ENCODE measurements at regions not wholly inside any gene's neighbourhood (a gene's known extent, or its start where the extent isn't known, plus 50 kb on each side); places are given as distances from the start of the nearest gene placed in this dataset.

DNA sequence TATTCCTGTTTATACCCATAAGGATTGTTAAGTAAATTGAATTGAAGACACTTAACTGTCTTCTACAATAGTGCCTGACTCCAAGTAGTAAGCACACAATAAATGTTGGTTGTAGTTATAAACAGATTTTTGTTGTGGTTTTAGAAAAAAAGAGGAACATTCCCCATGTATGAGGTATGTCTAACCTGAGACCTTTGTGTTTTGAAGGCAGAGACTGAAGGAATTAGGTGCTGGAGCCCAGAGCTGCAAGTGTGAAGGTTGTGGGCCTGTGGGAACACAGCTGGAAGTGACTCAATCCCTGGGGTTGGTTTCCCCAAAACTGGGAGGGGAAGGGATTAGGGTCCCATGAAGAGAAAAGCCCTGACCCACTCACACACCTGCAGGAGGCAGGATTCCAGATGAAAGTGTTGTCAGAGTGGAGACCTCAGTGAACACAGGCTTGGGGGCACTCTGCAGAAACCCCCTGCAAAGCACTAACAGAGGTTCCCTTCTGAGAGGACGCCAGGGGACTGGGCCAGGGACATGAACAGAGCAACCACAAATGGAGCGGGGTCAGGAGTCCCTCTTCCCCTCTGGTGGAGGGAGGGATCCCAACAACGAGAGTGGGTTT lies 265.1 kb upstream of the KLF14 start:
- ATAC-seq (ENCODE audit: low FRiP score in 2 of 2) (no peak), DNase-seq (no peak)
- peaks cover 0 to 7% (median 2%) of the 10 kb centered on the region in 4 donors for H3K9me3 ChIP-seq
- 66 to 80% methylated on average over 1 to 3 of the region's 3 CpGs for WGBS, 2 donors
- H3K4me3 ChIP-seq, result no peak overlapping the region
- peaks cover 0 to 43% (median 0%) of the 10 kb centered on the region in 4 donors for H3K36me3 ChIP-seq
- peak overlapping the region in 3 of 4 donors; percentile 4 to 51 (median 23) for H3K27ac ChIP-seq
- no peaks in the 10 kb centered on the region for H3K27me3 ChIP-seq
- TF ChIP-seq POLR2AphosphoS5 (IDR thresholded peaks at IDR 0.05), result no peak
- no peak for TF ChIP-seq POLR2A (IDR thresholded peaks at IDR 0.05)
- TF ChIP-seq, protein P1, sequence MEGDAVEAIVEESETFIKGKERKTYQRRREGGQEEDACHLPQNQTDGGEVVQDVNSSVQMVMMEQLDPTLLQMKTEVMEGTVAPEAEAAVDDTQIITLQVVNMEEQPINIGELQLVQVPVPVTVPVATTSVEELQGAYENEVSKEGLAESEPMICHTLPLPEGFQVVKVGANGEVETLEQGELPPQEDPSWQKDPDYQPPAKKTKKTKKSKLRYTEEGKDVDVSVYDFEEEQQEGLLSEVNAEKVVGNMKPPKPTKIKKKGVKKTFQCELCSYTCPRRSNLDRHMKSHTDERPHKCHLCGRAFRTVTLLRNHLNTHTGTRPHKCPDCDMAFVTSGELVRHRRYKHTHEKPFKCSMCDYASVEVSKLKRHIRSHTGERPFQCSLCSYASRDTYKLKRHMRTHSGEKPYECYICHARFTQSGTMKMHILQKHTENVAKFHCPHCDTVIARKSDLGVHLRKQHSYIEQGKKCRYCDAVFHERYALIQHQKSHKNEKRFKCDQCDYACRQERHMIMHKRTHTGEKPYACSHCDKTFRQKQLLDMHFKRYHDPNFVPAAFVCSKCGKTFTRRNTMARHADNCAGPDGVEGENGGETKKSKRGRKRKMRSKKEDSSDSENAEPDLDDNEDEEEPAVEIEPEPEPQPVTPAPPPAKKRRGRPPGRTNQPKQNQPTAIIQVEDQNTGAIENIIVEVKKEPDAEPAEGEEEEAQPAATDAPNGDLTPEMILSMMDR (IDR thresholded peaks at IDR 0.05), result no peak
- no peak for TF ChIP-seq EP300 (IDR thresholded peaks at IDR 0.05)
- peaks cover 49 to 70% (median 59%) of the 10 kb centered on the region in 4 donors for H3K4me1 ChIP-seq

DNA sequence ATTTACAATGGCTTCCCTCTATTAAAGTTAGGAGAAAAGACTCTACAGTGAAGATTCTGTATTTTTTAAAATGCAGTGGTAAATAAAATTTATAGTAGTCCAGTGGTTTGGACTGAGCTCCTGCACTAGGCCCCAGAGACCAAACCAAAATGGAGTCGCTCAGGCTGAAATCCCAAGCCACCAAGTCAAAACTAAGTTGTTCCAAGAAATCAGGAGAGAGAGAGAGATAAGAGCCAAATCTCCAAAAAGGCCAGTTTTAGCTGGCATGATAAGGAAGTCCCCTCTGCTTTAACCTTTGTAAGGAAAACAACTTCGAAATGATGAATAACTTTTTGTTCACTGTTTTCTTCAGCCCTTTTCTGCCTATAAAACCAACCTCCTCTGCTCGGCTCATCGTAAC lies 265.9 kb upstream of the KLF14 start:
- Histone ChIP-seq H3K36me3 (peaks cover 0 to 45% (median 0%) of the 10 kb centered on the region in 4 donors), H3K4me3 (no peak overlapping the region), H3K27me3 (no peaks in the 10 kb centered on the region), H3K9me3 (peaks cover 0 to 7% (median 2%) of the 10 kb centered on the region in 4 donors), H3K4me1 (peaks cover 41 to 61% (median 51%) of the 10 kb centered on the region in 4 donors), H3K27ac (peak overlapping the region in 2 of 4 donors; percentile 1 to 24)
- DNase-seq, result no peak
- 89 to 93% methylated on average over 4 of the region's 4 CpGs for WGBS, 2 donors
- TF ChIP-seq EP300 (IDR thresholded peaks at IDR 0.05), result no peak
- TF ChIP-seq POLR2A (IDR thresholded peaks at IDR 0.05), result no peak
- TF ChIP-seq, protein P1 (IDR thresholded peaks at IDR 0.05), result no peak
- no peak for TF ChIP-seq POLR2AphosphoS5 (IDR thresholded peaks at IDR 0.05)
- no peak for ATAC-seq (ENCODE audit: low FRiP score in 2 of 2)

DNA sequence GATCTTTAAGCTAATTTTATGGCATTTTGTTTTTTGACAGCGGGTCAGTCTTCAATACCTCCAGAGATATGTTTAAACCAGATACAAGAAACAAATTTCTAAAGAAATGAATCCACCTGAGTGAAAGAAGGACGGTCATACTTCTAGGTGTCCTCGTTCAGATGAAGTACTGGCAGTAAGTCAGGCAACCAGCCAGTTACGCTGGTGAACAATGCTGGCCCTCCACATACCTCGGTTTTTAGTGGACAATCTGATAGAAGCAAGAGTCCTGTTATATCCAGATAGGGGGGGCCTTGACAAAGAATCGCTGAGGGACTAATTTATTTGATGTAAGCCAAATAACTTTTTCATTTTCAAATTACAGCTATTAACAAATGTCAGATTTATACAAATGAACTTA lies 266.4 kb upstream of the KLF14 start:
- TF ChIP-seq POLR2A (IDR thresholded peaks at IDR 0.05) (no peak), POLR2AphosphoS5 (IDR thresholded peaks at IDR 0.05) (no peak), EP300 (IDR thresholded peaks at IDR 0.05) (no peak)
- TF ChIP-seq, protein P1 (IDR thresholded peaks at IDR 0.05), result no peak
- DNase-seq (no peak), ATAC-seq (ENCODE audit: low FRiP score in 2 of 2) (no peak)
- Histone ChIP-seq H3K9me3 (peaks cover 0 to 7% (median 2%) of the 10 kb centered on the region in 4 donors), H3K27ac (peak overlapping the region in 1 of 4 donors; percentile 1), H3K4me1 (peaks cover 36 to 57% (median 46%) of the 10 kb centered on the region in 4 donors), H3K36me3 (peaks cover 0 to 50% (median 0%) of the 10 kb centered on the region in 4 donors), H3K27me3 (no peaks in the 10 kb centered on the region), H3K4me3 (no peak overlapping the region)
- WGBS, 2 donors, result 71 to 74% methylated on average over 6 of the region's 6 CpGs

DNA sequence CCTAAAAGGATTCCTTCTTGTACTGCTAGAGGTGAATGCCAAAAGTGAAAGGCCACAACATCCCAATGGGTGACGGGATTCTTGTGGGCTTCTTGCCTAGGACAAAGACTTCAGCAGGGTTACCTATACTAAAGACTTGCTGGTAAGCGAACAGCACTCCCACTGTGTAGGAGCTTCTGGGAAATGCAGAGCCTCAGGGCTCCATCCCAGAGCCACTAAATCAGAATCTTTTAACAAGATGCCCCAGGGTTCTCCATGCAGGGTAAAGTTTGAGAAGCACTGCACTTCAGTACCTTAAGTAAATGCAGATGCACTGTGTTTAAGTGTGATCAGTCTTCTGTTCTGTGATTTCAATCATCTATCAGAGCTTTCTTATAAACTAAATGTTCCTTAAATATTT lies 266.9 kb upstream of the KLF14 start:
- Histone ChIP-seq H3K4me1 (peaks cover 31 to 52% (median 41%) of the 10 kb centered on the region in 4 donors), H3K36me3 (peaks cover 0 to 50% (median 0%) of the 10 kb centered on the region in 4 donors), H3K9me3 (peaks cover 0 to 7% (median 2%) of the 10 kb centered on the region in 4 donors), H3K4me3 (no peak overlapping the region), H3K27ac (no peak overlapping the region), H3K27me3 (no peaks in the 10 kb centered on the region)
- TF ChIP-seq POLR2A (IDR thresholded peaks at IDR 0.05) (no peak), EP300 (IDR thresholded peaks at IDR 0.05) (no peak), POLR2AphosphoS5 (IDR thresholded peaks at IDR 0.05) (no peak)
- TF ChIP-seq, protein P1 (IDR thresholded peaks at IDR 0.05), result no peak
- WGBS, 2 donors, result 50% methylated on average over 2 of the region's 2 CpGs
- no peak for DNase-seq
- no peak for ATAC-seq (ENCODE audit: low FRiP score in 2 of 2)

DNA sequence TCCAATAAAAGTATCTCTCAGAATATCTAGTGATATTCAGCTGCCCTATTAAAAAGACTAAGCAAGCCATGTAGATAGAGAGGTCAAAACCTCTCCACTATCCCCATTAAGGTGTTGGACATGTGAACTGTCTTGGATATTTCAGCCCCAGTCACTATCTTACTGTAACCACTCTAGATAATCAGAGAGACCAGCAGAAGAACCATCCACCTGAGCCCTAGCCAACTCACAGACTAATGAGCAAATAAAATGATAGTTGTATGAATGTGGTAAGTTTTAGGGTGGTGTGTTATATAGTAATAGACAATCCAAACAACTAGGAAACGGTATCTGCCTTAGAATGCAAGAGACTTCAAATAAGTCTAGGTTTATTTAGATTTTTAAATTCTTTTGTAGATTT lies 268.6 kb upstream of the KLF14 start:
- WGBS, 2 donors, result 96 to 97% methylated on average over 1 of the region's 1 CpG
- Histone ChIP-seq H3K4me1 (peaks cover 18 to 44% (median 33%) of the 10 kb centered on the region in 4 donors), H3K27ac (no peak overlapping the region), H3K4me3 (no peak overlapping the region), H3K27me3 (no peaks in the 10 kb centered on the region), H3K9me3 (peaks cover 0 to 7% (median 2%) of the 10 kb centered on the region in 4 donors), H3K36me3 (peaks cover 0 to 50% (median 0%) of the 10 kb centered on the region in 4 donors)
- TF ChIP-seq, protein P1 (IDR thresholded peaks at IDR 0.05), result no peak
- no peak for ATAC-seq (ENCODE audit: low FRiP score in 2 of 2)
- no peak for DNase-seq

Measured in upper lobe of left lung (tissue), 6 donors.